WI38 (cell line): ENCODE measurements at regions not wholly inside any gene's neighbourhood (a gene's known extent, or its start where the extent isn't known, plus 50 kb on each side); places are given as distances from the start of the nearest gene placed in this dataset.

Experiments used
- H3K4me3 ChIP-seq: 2 replicates; pipeline ENCODE4 v1.5.1; 2011; ENCODE audit warnings: low read depth, mild to moderate bottlenecking, control low read depth, low read length
- CTCF ChIP-seq: IDR thresholded peaks from 2 replicates; pipeline ENCODE4 v1.5.1; 2012; ENCODE audit warnings: low read depth, mild to moderate bottlenecking, control low read depth, low read length

GRCh38 chr2:441258-442022, 153.5 kb upstream of the ALKAL2 start:
- no peak for TF ChIP-seq CTCF
- H3K4me3 ChIP-seq = no peak overlapping the region

- H3K4me3 ChIP-seq = no peak overlapping the region
- no peak for TF ChIP-seq CTCF
These were observed 152.5 kb upstream of the ALKAL2 start for GRCh38 chr2:440403-440740.

- no peak for TF ChIP-seq CTCF
These were observed 151.9 kb upstream of the ALKAL2 start for GRCh38 chr2:439556-440402.

GRCh38 chr2:439077-439476, 151.2 kb upstream of the ALKAL2 start:
- TF ChIP-seq CTCF = no peak
- H3K4me3 ChIP-seq = no peak overlapping the region

More at GRCh38 chr2:439556-440402, 151.9 kb upstream of the ALKAL2 start:
- no peak overlapping the region for H3K4me3 ChIP-seq

GRCh38 chr2:437756-438393, 150.0 kb upstream of the ALKAL2 start:
- H3K4me3 ChIP-seq = no peak overlapping the region
- no peak for TF ChIP-seq CTCF

GRCh38 chr2:437180-437579, 149.3 kb upstream of the ALKAL2 start:
- H3K4me3 ChIP-seq = no peak overlapping the region
- no peak for TF ChIP-seq CTCF

- TF ChIP-seq CTCF = no peak
- H3K4me3 ChIP-seq = no peak overlapping the region
These were observed 148.3 kb upstream of the ALKAL2 start for GRCh38 chr2:436205-436604.
